ENCODE measurements at regions not wholly inside any gene's neighbourhood (a gene's known extent, or its start where the extent isn't known, plus 50 kb on each side); places are given as distances from the start of the nearest gene placed in this dataset.

GRCh38 chr2:204453730-204454167, 91.5 kb upstream of the PARD3B start:
- no peak overlapping the region for H3K9ac ChIP-seq (ENCODE audit: control insufficient read depth, extremely low read depth, insufficient read depth, low read length)
- H3K27me3 ChIP-seq (ENCODE audit: control insufficient read depth, extremely low read depth, insufficient read depth, low read length): no peaks in the 10 kb centered on the region
- no peak for DNase-seq (ENCODE audit: low read depth, low spot score)
- no peaks in the 10 kb centered on the region for H3K4me1 ChIP-seq (ENCODE audit: control insufficient read depth, extremely low read depth, insufficient read depth, low read length)
- dilution Hi-C loops (cut with MboI; ENCODE audit: extremely low pct_ligation_motif_present, low sequenced_read_pairs): no loop called here
- H3K79me2 ChIP-seq (ENCODE audit: control insufficient read depth, insufficient read depth, low read length): no peaks in the 10 kb centered on the region
- no peaks in the 10 kb centered on the region for H3K9me1 ChIP-seq (ENCODE audit: control insufficient read depth, extremely low read depth, insufficient read depth, low read length)
- H3K4me3 ChIP-seq (ENCODE audit: control insufficient read depth in 2 of 3, extremely low read depth in 1 of 3, insufficient read depth in 2 of 3, low read depth in 1 of 3, low read length in 3 of 3): no peak overlapping the region
- H3K27ac ChIP-seq (ENCODE audit: control insufficient read depth, insufficient read depth, low read length): no peak overlapping the region
- TF ChIP-seq EZH2 (IDR thresholded peaks at IDR 0.05; ENCODE audit: low read length) (no peak), CTCF (optimal IDR thresholded peaks at IDR 0.05 in 1 of 3, IDR thresholded peaks at IDR 0.05 in 1 of 3, conservative IDR thresholded peaks at IDR 0.05 in 1 of 3; ENCODE audit: extremely low read depth in 1 of 3, insufficient read depth in 2 of 3, low read length in 3 of 3) (no peak)
- H3K4me2 ChIP-seq (ENCODE audit: control insufficient read depth, extremely low read depth, insufficient read depth, low read depth, low read length): no peak overlapping the region
- H3K9me3 ChIP-seq (ENCODE audit: control insufficient read depth, low read depth, low read length): no peaks in the 10 kb centered on the region
- peak; percentile 5 for FAIRE-seq
- no peaks in the 10 kb centered on the region for H4K20me1 ChIP-seq (ENCODE audit: control insufficient read depth, extremely low read depth, insufficient read depth, low read length)
- no peaks in the 10 kb centered on the region for H3K36me3 ChIP-seq (ENCODE audit: control insufficient read depth in 2 of 2, extremely low read depth in 1 of 2, insufficient read depth in 2 of 2, low read length in 2 of 2)
- peak overlapping the region; percentile 67 for H2AFZ ChIP-seq (ENCODE audit: control insufficient read depth, low read length)

GRCh38 chr2:204454672-204455380, 90.4 kb upstream of the PARD3B start:
- no peaks in the 10 kb centered on the region for H4K20me1 ChIP-seq (ENCODE audit: control insufficient read depth, extremely low read depth, insufficient read depth, low read length)
- no peaks in the 10 kb centered on the region for H3K9me3 ChIP-seq (ENCODE audit: control insufficient read depth, low read depth, low read length)
- no peaks in the 10 kb centered on the region for H3K9me1 ChIP-seq (ENCODE audit: control insufficient read depth, extremely low read depth, insufficient read depth, low read length)
- no peak for FAIRE-seq
- dilution Hi-C loops (cut with MboI; ENCODE audit: extremely low pct_ligation_motif_present, low sequenced_read_pairs): no loop called here
- no peak overlapping the region for H3K9ac ChIP-seq (ENCODE audit: control insufficient read depth, extremely low read depth, insufficient read depth, low read length)
- no peak overlapping the region for H3K27ac ChIP-seq (ENCODE audit: control insufficient read depth, insufficient read depth, low read length)
- no peak for TF ChIP-seq CTCF (optimal IDR thresholded peaks at IDR 0.05 in 1 of 3, IDR thresholded peaks at IDR 0.05 in 1 of 3, conservative IDR thresholded peaks at IDR 0.05 in 1 of 3; ENCODE audit: extremely low read depth in 1 of 3, insufficient read depth in 2 of 3, low read length in 3 of 3)
- no peak for TF ChIP-seq EZH2 (IDR thresholded peaks at IDR 0.05; ENCODE audit: low read length)
- H3K36me3 ChIP-seq (ENCODE audit: control insufficient read depth in 2 of 2, extremely low read depth in 1 of 2, insufficient read depth in 2 of 2, low read length in 2 of 2): no peaks in the 10 kb centered on the region
- no peaks in the 10 kb centered on the region for H3K27me3 ChIP-seq (ENCODE audit: control insufficient read depth, extremely low read depth, insufficient read depth, low read length)
- no peak for DNase-seq (ENCODE audit: low read depth, low spot score)
- H3K4me2 ChIP-seq (ENCODE audit: control insufficient read depth, extremely low read depth, insufficient read depth, low read depth, low read length): no peak overlapping the region
- H3K4me3 ChIP-seq (ENCODE audit: control insufficient read depth in 2 of 3, extremely low read depth in 1 of 3, insufficient read depth in 2 of 3, low read depth in 1 of 3, low read length in 3 of 3): no peak overlapping the region
- no peak overlapping the region for H2AFZ ChIP-seq (ENCODE audit: control insufficient read depth, low read length)
- H3K4me1 ChIP-seq (ENCODE audit: control insufficient read depth, extremely low read depth, insufficient read depth, low read length): no peaks in the 10 kb centered on the region
- H3K79me2 ChIP-seq (ENCODE audit: control insufficient read depth, insufficient read depth, low read length): no peaks in the 10 kb centered on the region

Data from keratinocyte (primary cell).